ENCODE measurements at regions not wholly inside any gene's neighbourhood (a gene's known extent, or its start where the extent isn't known, plus 50 kb on each side); places are given as distances from the start of the nearest gene placed in this dataset.

DNA sequence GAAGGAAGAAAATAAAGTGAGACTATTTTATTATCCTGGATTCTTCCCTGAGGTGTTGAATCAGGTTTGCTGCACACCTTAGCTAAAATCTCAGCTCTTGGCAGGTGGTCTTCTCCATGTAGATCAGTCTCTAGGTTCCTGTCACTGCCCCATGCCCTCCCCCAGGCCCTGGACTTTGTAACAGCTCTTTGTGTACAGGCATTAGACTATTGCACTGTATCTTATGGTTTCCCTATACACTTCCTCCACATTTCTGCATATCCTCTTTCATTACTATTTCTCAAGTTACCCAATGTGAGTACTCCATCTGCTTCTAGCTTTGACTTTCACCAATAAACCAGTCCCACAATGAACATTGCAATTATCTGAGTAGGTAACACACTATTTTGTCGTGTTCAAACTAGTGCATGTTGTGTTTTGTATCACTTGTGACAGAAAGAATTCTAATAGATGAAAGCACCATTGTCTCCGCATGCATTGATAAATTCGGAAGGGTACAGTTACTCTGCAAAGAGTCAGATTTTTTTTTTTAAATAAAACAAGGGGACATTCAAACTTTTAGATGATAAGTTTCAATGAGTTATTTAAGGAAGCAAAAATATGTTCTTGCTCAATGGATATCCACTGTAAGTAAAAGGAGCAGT lies 1348.7 kb upstream of the C9orf72 start:
- TF ChIP-seq, protein P1, sequence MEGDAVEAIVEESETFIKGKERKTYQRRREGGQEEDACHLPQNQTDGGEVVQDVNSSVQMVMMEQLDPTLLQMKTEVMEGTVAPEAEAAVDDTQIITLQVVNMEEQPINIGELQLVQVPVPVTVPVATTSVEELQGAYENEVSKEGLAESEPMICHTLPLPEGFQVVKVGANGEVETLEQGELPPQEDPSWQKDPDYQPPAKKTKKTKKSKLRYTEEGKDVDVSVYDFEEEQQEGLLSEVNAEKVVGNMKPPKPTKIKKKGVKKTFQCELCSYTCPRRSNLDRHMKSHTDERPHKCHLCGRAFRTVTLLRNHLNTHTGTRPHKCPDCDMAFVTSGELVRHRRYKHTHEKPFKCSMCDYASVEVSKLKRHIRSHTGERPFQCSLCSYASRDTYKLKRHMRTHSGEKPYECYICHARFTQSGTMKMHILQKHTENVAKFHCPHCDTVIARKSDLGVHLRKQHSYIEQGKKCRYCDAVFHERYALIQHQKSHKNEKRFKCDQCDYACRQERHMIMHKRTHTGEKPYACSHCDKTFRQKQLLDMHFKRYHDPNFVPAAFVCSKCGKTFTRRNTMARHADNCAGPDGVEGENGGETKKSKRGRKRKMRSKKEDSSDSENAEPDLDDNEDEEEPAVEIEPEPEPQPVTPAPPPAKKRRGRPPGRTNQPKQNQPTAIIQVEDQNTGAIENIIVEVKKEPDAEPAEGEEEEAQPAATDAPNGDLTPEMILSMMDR (conservative IDR thresholded peaks at IDR 0.05; ENCODE audit: low read length), result no peak
- no peak for TF ChIP-seq EZH2phosphoT487 (IDR thresholded peaks at IDR 0.05; ENCODE audit: borderline replicate concordance)

Measured in Loucy (cell line).